K562 (cell line): ENCODE measurements at regions not wholly inside any gene's neighbourhood (a gene's known extent, or its start where the extent isn't known, plus 50 kb on each side); places are given as distances from the start of the nearest gene placed in this dataset.

ENCODE experiments used
- ATAC-seq: fragments of 200-7000 bp; cut with Tn5 transposase; 3 replicates; pipeline ENCODE4 v1.9.1; 2020; ENCODE audit warnings: moderate library complexity
- BruUV-seq: library from RNA; stranded (reverse); fragments of 400-500 nt; replicated peaks from 2 replicates; lab custom pipeline; 2021; lab: Mats Ljungman, UMichigan
- CTCF ChIA-PET: fragments of 300-600 bp; formaldehyde crosslinking; extraction: SDS; loops from one replicate; lab custom pipeline; 2021; ENCODE audit warnings: low intra/inter-chr PET ratio; lab: Yijun Ruan, JAX
- POLR2A ChIA-PET: fragments of 300-600, 350-650 bp; sonication (Branson Sonifier 250); formaldehyde crosslinking; extraction: SDS; loops from one replicate; lab custom pipeline; 2021; ENCODE audit warnings: antibody characterized with exemption, inconsistent platforms; lab: Yijun Ruan, JAX
- DNase-seq, 4 experiments: peaks; one replicate each; pipeline versions ENCODE4 v3.0.0 to v3.0.0-alpha.2; 2011 to 2018; ENCODE audit warnings: low spot score in 3 of 4, mixed read lengths in 3 of 4; ENCODE audit errors: extremely low read depth in 1 of 4
- FAIRE-seq: peaks from 2 replicates; lab custom pipeline; 2011; peaks lifted over from hg19 to GRCh38; lab: Jason Lieb, UNC
- H2AFZ ChIP-seq: 2 replicates; pipeline ENCODE4 v1.6.0; 2011; ENCODE audit warnings: low read depth, low read length, control low read depth, inconsistent platforms
- H3K27ac ChIP-seq: fragments of 200-600 bp; 3 replicates; pipeline ENCODE4 v1.8.0; 2011; ENCODE audit warnings: low read depth, mild to moderate bottlenecking, control low read depth, inconsistent platforms, low read length, moderate library complexity, mixed read lengths; ENCODE audit errors: extremely low read depth
- H3K27me3 ChIP-seq, 2 experiments: fragments of 300-600 bp in 1 of 2; 2 replicates in 1 of 2; 3 replicates in 1 of 2; pipeline versions ENCODE4 v1.6.0 to v1.8.0; 2011; ENCODE audit warnings: inconsistent platforms in 2 of 2, low read length in 2 of 2, mild to moderate bottlenecking in 1 of 2, mixed read lengths in 1 of 2, moderate library complexity in 1 of 2; ENCODE audit not compliant: control insufficient read depth in 2 of 2, insufficient read depth in 2 of 2
- H3K36me3 ChIP-seq: fragments of 300-600 bp; 3 replicates; pipeline ENCODE4 v1.8.0; 2011; ENCODE audit warnings: mild to moderate bottlenecking, low read length, inconsistent platforms; ENCODE audit not compliant: control insufficient read depth, insufficient read depth
- H3K4me1 ChIP-seq, 2 experiments: fragments of 200-600 bp in 1 of 2; replicated peaks in 1 of 2; 2 replicates in 1 of 2; 3 replicates in 1 of 2; pipeline versions ENCODE4 v1.5.1 to v1.8.0; 2011; ENCODE audit warnings: inconsistent platforms in 2 of 2, low read length in 2 of 2, mild to moderate bottlenecking in 1 of 2, mixed read lengths in 1 of 2, moderate library complexity in 1 of 2; ENCODE audit not compliant: control insufficient read depth in 2 of 2, insufficient read depth in 2 of 2
- H3K4me2 ChIP-seq: 2 replicates; pipeline ENCODE4 v1.6.1; 2011; ENCODE audit warnings: low read length, control low read depth, inconsistent platforms, mixed read lengths; ENCODE audit not compliant: insufficient read depth
- H3K4me3 ChIP-seq: fragments of 200-600 bp; sonication (generic), shearing (Covaris generic); 2 replicates; pipeline ENCODE4 v1.5.1; 2016; ENCODE audit warnings: control low read depth, inconsistent platforms
- H3K79me2 ChIP-seq: fragments of 200-600 bp; 3 replicates; pipeline ENCODE4 v1.8.0; 2011; ENCODE audit warnings: low read length, inconsistent platforms; ENCODE audit not compliant: control insufficient read depth, insufficient read depth
- H3K9ac ChIP-seq, 2 experiments: 2 replicates each; pipeline versions ENCODE4 v1.6.0 to v1.6.1; 2011; ENCODE audit warnings: low read depth in 2 of 2, low read length in 2 of 2, control low read depth in 1 of 2, inconsistent platforms in 1 of 2, mild to moderate bottlenecking in 1 of 2, mixed read lengths in 1 of 2; ENCODE audit not compliant: insufficient read depth in 1 of 2
- H3K9me1 ChIP-seq: one replicate; pipeline ENCODE4 v1.6.0; 2011; ENCODE audit warnings: inconsistent platforms, mild to moderate bottlenecking, low read length, moderate library complexity; ENCODE audit not compliant: control insufficient read depth, insufficient read depth
- H3K9me3 ChIP-seq: replicated peaks from 2 replicates; pipeline ENCODE4 v1.5.1; 2011; ENCODE audit warnings: low read depth, low read length, inconsistent platforms; ENCODE audit not compliant: control insufficient read depth, insufficient read depth
- H4K20me1 ChIP-seq: replicated peaks from 2 replicates; pipeline ENCODE4 v1.6.1; 2011; ENCODE audit warnings: low read length, inconsistent platforms, mixed read lengths; ENCODE audit not compliant: control insufficient read depth, insufficient read depth
- BRF1 ChIP-seq: IDR thresholded peaks from 3 replicates; pipeline ENCODE4 v1.6.1; 2011; ENCODE audit warnings: borderline replicate concordance, mild to moderate bottlenecking; ENCODE audit not compliant: insufficient read length; ENCODE audit errors: extremely low read depth
- ERF ChIP-seq: fragments of 450-650 bp; formaldehyde crosslinking; IDR thresholded peaks from 2 replicates; pipeline ENCODE4 v1.4.0; 2020; ENCODE audit warnings: mild to moderate bottlenecking, mixed read lengths
- ESRRA ChIP-seq: fragments of 450-650 bp; IDR thresholded peaks from 2 replicates; pipeline ENCODE4 v1.6.1; 2014; ENCODE audit warnings: low read depth, mild to moderate bottlenecking, moderate library complexity, borderline replicate concordance
- MTA3 ChIP-seq: fragments of 450-650 bp; formaldehyde crosslinking; IDR thresholded peaks from 2 replicates; pipeline ENCODE4 v1.6.1; 2017; ENCODE audit warnings: mild to moderate bottlenecking, borderline replicate concordance
- NONO ChIP-seq, 2 experiments: fragments of 200-400 bp in 1 of 2; fragments of 450-650 bp in 1 of 2; formaldehyde crosslinking in 1 of 2; IDR thresholded peaks; 2 replicates each; pipeline ENCODE4 v1.6.1; 2017; ENCODE audit warnings: low read depth in 2 of 2, mild to moderate bottlenecking in 2 of 2, moderate library complexity in 2 of 2, low read length in 1 of 2
- OTX1 ChIP-seq: fragments of 450-650 bp; formaldehyde crosslinking; IDR thresholded peaks from 2 replicates; pipeline ENCODE4 v1.4.0; 2022; ENCODE audit warnings: mild to moderate bottlenecking
- PHF20 ChIP-seq: fragments of 450-650 bp; IDR thresholded peaks from 2 replicates; pipeline ENCODE4 v1.6.1; 2018; ENCODE audit not compliant: partially characterized antibody
- TAF15 ChIP-seq: fragments of 200-400 bp; formaldehyde crosslinking; IDR thresholded peaks from 2 replicates; pipeline ENCODE4 v1.6.1; 2017; ENCODE audit warnings: mild to moderate bottlenecking, low read depth, low read length, moderate library complexity
- ZBTB8A ChIP-seq: fragments of 450-650 bp; IDR thresholded peaks from 2 replicates; pipeline ENCODE4 v1.6.1; 2018; ENCODE audit warnings: mild to moderate bottlenecking, moderate library complexity; ENCODE audit not compliant: partially characterized antibody
- ZKSCAN1 ChIP-seq: fragments of 150-350 bp; IDR thresholded peaks from 2 replicates; pipeline ENCODE4 v1.6.1; 2016; ENCODE audit warnings: low read depth, low read length
- WGBS: fragments of 100-300 bp; shearing (Covaris generic); methylation state at CpG from one replicate; pipeline ENCODE4 v1.1.6; 2016; ENCODE audit warnings: low coverage, mixed read lengths; ENCODE audit not compliant: insufficient coverage; ENCODE audit errors: missing lambda C conversion rate; 5-methylcytosine and 5-hydroxymethylcytosine counted together
- in situ Hi-C: fragments of 300-500 bp; cut with MboI; formaldehyde crosslinking; loops from 4 replicates; pipeline ENCODE4 v1.15.0; 2018; ENCODE audit warnings: inconsistent platforms, mixed read lengths
- intact Hi-C: fragments of 100-400 bp; cut with micrococcal nuclease; formaldehyde crosslinking; loops from 2 replicates; pipeline ENCODE4 v1.14.2; 2022
- TF ChIP-seq, protein P1 (sequence below), 2 experiments: IDR thresholded peaks; 2 replicates each; pipeline ENCODE4 v1.6.1; 2012; ENCODE audit warnings: improper control_type of control experiment in 2 of 2, low read depth in 2 of 2, low read length in 2 of 2, borderline replicate concordance in 1 of 2
- TF ChIP-seq, protein P2 (sequence below), 2 experiments: fragments of 200-800 bp in 1 of 2; sonication (Bioruptor generic) in 1 of 2; sonication (generic) in 1 of 2; formaldehyde crosslinking in 1 of 2; IDR thresholded peaks in 1 of 2; conservative IDR thresholded peaks in 1 of 2; 2 replicates each; pipeline versions ENCODE4 v1.5.0 to v1.6.1; 2016 to 2020; ENCODE audit warnings: missing compliant biosample characterization in 1 of 2, missing genetic modification characterization in 1 of 2, missing genetic modification reagents in 1 of 2
- TF ChIP-seq, protein P3 (sequence below): sonication (generic); formaldehyde crosslinking; IDR thresholded peaks from 2 replicates; pipeline ENCODE4 v1.8.0; 2022; ENCODE audit warnings: mild to moderate bottlenecking, low read depth, missing genetic modification reagents
- TF ChIP-seq, protein P4 (sequence below): sonication (generic); formaldehyde crosslinking; IDR thresholded peaks from 2 replicates; pipeline ENCODE4 v1.8.0; 2022; ENCODE audit warnings: mild to moderate bottlenecking, missing genetic modification reagents

DNA sequence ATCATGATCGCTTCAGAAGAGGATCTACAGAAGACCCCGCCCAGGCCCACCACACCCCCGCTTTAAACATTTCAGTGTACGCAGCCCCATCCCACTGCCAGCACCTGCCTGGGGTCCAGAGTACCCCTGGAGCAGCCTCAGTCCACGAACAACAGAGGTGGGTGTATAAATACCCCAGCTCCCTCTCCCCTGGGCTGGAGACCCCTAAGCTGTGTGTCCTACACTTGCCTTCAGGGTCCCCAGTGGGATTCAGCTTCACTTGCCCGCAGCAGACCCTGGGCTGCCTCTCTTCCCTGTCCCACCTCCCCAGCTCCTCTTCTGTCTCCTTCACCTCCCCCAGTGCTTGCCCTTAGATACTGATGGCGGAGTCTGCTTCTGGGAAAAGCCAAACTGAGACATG, 105.7 kb downstream of the RBFOX3 start:
- peaks cover 0 to 5% of the 10 kb centered on the region in 2 experiments; a peak in 4 of 5 replicates for H3K4me1 ChIP-seq
- H3K27me3 ChIP-seq, result peaks cover 16 to 90% of the 10 kb centered on the region in 2 experiments
- H3K36me3 ChIP-seq, result no peaks in the 10 kb centered on the region
- no peak overlapping the region for H3K27ac ChIP-seq
- POLR2A ChIA-PET, result interaction anchor here (0.5 kb wide), 1 partner anchor 9 kb away, joined by 3 read pairs; no protein-coding TSS in a partner anchor
- H3K9me1 ChIP-seq, result no peaks in the 10 kb centered on the region
- CTCF ChIA-PET, result no interaction called here
- no TSS peak for BruUV-seq
- H3K4me2 ChIP-seq, result no peak overlapping the region
- ATAC-seq (no peak), DNase-seq (no peak), FAIRE-seq (no peak)
- intact Hi-C loops (no loop called here), in situ Hi-C loops (no loop called here)
- no peak overlapping the region for H3K4me3 ChIP-seq
- WGBS, result 0% methylated on average over 6 of the region's 7 CpGs
- H3K9ac ChIP-seq, result no peak overlapping the region
- H2AFZ ChIP-seq, result no peak overlapping the region
- H3K9me3 ChIP-seq, result no peaks in the 10 kb centered on the region
- H3K79me2 ChIP-seq, result no peaks in the 10 kb centered on the region
- H4K20me1 ChIP-seq, result 0 out of 2 replicates have a peak, but pooled peaks cover 13% of the 10 kb centered on the region
- TF ChIP-seq, protein P1, sequence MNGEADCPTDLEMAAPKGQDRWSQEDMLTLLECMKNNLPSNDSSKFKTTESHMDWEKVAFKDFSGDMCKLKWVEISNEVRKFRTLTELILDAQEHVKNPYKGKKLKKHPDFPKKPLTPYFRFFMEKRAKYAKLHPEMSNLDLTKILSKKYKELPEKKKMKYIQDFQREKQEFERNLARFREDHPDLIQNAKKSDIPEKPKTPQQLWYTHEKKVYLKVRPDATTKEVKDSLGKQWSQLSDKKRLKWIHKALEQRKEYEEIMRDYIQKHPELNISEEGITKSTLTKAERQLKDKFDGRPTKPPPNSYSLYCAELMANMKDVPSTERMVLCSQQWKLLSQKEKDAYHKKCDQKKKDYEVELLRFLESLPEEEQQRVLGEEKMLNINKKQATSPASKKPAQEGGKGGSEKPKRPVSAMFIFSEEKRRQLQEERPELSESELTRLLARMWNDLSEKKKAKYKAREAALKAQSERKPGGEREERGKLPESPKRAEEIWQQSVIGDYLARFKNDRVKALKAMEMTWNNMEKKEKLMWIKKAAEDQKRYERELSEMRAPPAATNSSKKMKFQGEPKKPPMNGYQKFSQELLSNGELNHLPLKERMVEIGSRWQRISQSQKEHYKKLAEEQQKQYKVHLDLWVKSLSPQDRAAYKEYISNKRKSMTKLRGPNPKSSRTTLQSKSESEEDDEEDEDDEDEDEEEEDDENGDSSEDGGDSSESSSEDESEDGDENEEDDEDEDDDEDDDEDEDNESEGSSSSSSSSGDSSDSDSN (IDR thresholded peaks at IDR 0.05; ENCODE audit: borderline replicate concordance in 1 of 2, low read depth in 2 of 2, low read length in 2 of 2), result no peak
- TF ChIP-seq, protein P2, sequence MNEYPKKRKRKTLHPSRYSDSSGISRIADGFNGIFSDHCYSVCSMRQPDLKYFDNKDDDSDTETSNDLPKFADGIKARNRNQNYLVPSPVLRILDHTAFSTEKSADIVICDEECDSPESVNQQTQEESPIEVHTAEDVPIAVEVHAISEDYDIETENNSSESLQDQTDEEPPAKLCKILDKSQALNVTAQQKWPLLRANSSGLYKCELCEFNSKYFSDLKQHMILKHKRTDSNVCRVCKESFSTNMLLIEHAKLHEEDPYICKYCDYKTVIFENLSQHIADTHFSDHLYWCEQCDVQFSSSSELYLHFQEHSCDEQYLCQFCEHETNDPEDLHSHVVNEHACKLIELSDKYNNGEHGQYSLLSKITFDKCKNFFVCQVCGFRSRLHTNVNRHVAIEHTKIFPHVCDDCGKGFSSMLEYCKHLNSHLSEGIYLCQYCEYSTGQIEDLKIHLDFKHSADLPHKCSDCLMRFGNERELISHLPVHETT (CRISPR knock-in tag; conservative IDR thresholded peaks at IDR 0.05 in 1 of 2, IDR thresholded peaks at IDR 0.05 in 1 of 2), result no peak
- TF ChIP-seq PHF20 (no peak), BRF1 (no peak), NONO (IDR thresholded peaks at IDR 0.05; ENCODE audit: low read depth in 2 of 2, low read length in 1 of 2) (no peak), ERF (CRISPR knock-in tag) (no peak), ESRRA (no peak), MTA3 (no peak), ZBTB8A (no peak), OTX1 (no peak), TAF15 (no peak), ZKSCAN1 (no peak)
- TF ChIP-seq, protein P3, sequence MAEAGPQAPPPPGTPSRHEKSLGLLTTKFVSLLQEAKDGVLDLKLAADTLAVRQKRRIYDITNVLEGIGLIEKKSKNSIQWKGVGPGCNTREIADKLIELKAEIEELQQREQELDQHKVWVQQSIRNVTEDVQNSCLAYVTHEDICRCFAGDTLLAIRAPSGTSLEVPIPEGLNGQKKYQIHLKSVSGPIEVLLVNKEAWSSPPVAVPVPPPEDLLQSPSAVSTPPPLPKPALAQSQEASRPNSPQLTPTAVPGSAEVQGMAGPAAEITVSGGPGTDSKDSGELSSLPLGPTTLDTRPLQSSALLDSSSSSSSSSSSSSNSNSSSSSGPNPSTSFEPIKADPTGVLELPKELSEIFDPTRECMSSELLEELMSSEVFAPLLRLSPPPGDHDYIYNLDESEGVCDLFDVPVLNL (CRISPR knock-in tag), result no peak
- TF ChIP-seq, protein P4, sequence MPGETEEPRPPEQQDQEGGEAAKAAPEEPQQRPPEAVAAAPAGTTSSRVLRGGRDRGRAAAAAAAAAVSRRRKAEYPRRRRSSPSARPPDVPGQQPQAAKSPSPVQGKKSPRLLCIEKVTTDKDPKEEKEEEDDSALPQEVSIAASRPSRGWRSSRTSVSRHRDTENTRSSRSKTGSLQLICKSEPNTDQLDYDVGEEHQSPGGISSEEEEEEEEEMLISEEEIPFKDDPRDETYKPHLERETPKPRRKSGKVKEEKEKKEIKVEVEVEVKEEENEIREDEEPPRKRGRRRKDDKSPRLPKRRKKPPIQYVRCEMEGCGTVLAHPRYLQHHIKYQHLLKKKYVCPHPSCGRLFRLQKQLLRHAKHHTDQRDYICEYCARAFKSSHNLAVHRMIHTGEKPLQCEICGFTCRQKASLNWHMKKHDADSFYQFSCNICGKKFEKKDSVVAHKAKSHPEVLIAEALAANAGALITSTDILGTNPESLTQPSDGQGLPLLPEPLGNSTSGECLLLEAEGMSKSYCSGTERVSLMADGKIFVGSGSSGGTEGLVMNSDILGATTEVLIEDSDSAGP (CRISPR knock-in tag), result no peak
